Neuronal stem cell (in vitro differentiated cells): ENCODE measurements at regions not wholly inside any gene's neighbourhood (a gene's known extent, or its start where the extent isn't known, plus 50 kb on each side); places are given as distances from the start of the nearest gene placed in this dataset.

Source experiments
- DNase-seq: peaks from one replicate; pipeline ENCODE4 v3.0.0-alpha.2; 2013; ENCODE audit warnings: low spot score
- H2AFZ ChIP-seq: one replicate; pipeline ENCODE4 v1.6.1; 2013; ENCODE audit warnings: mild to moderate bottlenecking, low read length, inconsistent platforms
- H2AK5ac ChIP-seq: 2 replicates; pipeline ENCODE4 v1.6.1; 2013; ENCODE audit warnings: low read depth, mild to moderate bottlenecking, inconsistent platforms, low read length, moderate library complexity, mixed read lengths
- H2BK120ac ChIP-seq: 2 replicates; pipeline ENCODE4 v1.6.1; 2013; ENCODE audit warnings: low read depth, mild to moderate bottlenecking, inconsistent platforms, low read length, moderate library complexity, mixed read lengths
- H2BK12ac ChIP-seq: one replicate; pipeline ENCODE4 v1.6.1; 2013; ENCODE audit warnings: low read length, inconsistent platforms
- H2BK15ac ChIP-seq: 2 replicates; pipeline ENCODE4 v1.6.1; 2013; ENCODE audit warnings: mild to moderate bottlenecking, low read length, inconsistent platforms, mixed read lengths
- H2BK5ac ChIP-seq: one replicate; pipeline ENCODE4 v1.6.1; 2013; ENCODE audit warnings: inconsistent platforms, mild to moderate bottlenecking, low read length, moderate library complexity
- H3K14ac ChIP-seq: one replicate; pipeline ENCODE4 v1.6.1; 2013; ENCODE audit warnings: low read length, inconsistent platforms
- H3K18ac ChIP-seq: 2 replicates; pipeline ENCODE4 v1.6.1; 2013; ENCODE audit warnings: low read length, inconsistent platforms
- H3K23ac ChIP-seq: 2 replicates; pipeline ENCODE4 v1.6.1; 2013; ENCODE audit warnings: low read depth, mild to moderate bottlenecking, mixed read lengths, low read length, inconsistent platforms; ENCODE audit not compliant: poor library complexity
- H3K27ac ChIP-seq: replicated peaks from 3 replicates; pipeline ENCODE4 v1.5.1; 2013; ENCODE audit warnings: low read length, inconsistent platforms
- H3K27me3 ChIP-seq, 3 experiments: 2 replicates each; pipeline ENCODE4 v1.6.1; 2013; ENCODE audit warnings: low read length in 3 of 3, mild to moderate bottlenecking in 2 of 3, inconsistent platforms in 1 of 3, low read depth in 1 of 3, mixed read lengths in 1 of 3, moderate library complexity in 1 of 3; ENCODE audit not compliant: control insufficient read depth in 3 of 3, insufficient read depth in 3 of 3
- H3K36me3 ChIP-seq, 2 donors: replicated peaks in 1 of 2; 2 replicates each; pipeline ENCODE4 v1.6.1; 2013; ENCODE audit warnings: low read length in 2 of 2; ENCODE audit not compliant: control insufficient read depth in 2 of 2, insufficient read depth in 2 of 2
- H3K4ac ChIP-seq: 2 replicates; pipeline ENCODE4 v1.6.1; 2013; ENCODE audit warnings: inconsistent platforms, mild to moderate bottlenecking, low read length, moderate library complexity
- H3K4me1 ChIP-seq, 2 donors: 1 replicate in 1 of 2; 2 replicates in 1 of 2; pipeline ENCODE4 v1.6.1; 2013; ENCODE audit warnings: low read length in 2 of 2, low read depth in 1 of 2; ENCODE audit not compliant: control insufficient read depth in 2 of 2, insufficient read depth in 1 of 2
- H3K4me2 ChIP-seq: one replicate; pipeline ENCODE4 v1.6.1; 2013; ENCODE audit warnings: mild to moderate bottlenecking, low read length, inconsistent platforms; ENCODE audit not compliant: insufficient read depth, poor library complexity, severe bottlenecking
- H3K4me3 ChIP-seq, 2 donors: 2 replicates each; pipeline ENCODE4 v1.5.1; 2013; ENCODE audit warnings: low read length in 2 of 2, mild to moderate bottlenecking in 2 of 2, inconsistent platforms in 1 of 2, moderate library complexity in 1 of 2
- H3K79me1 ChIP-seq: one replicate; pipeline ENCODE4 v1.6.1; 2013; ENCODE audit warnings: low read depth, mild to moderate bottlenecking, inconsistent platforms, low read length, moderate library complexity
- H3K9ac ChIP-seq: one replicate; pipeline ENCODE4 v1.6.1; 2013; ENCODE audit warnings: mild to moderate bottlenecking, low read depth, low read length, inconsistent platforms; ENCODE audit not compliant: poor library complexity
- H3K9me3 ChIP-seq, 2 donors: replicated peaks in 1 of 2; 2 replicates each; pipeline versions ENCODE3 to v1.6.1; 2013; ENCODE audit warnings: low read length in 2 of 2, mild to moderate bottlenecking in 2 of 2, inconsistent platforms in 1 of 2, low read depth in 1 of 2, mixed read lengths in 1 of 2, moderate library complexity in 1 of 2; ENCODE audit not compliant: control insufficient read depth in 2 of 2, insufficient read depth in 1 of 2
- H4K8ac ChIP-seq: one replicate; pipeline ENCODE4 v1.6.1; 2013; ENCODE audit warnings: low read depth, mild to moderate bottlenecking, inconsistent platforms, low read length, moderate library complexity
- H4K91ac ChIP-seq: one replicate; pipeline ENCODE4 v1.6.1; 2013; ENCODE audit warnings: low read length, low read depth, mild to moderate bottlenecking, inconsistent platforms; ENCODE audit not compliant: poor library complexity
- WGBS, 2 donors: extraction: QIAGEN DNeasy Blood & Tissue Kit; methylation state at CpG; one replicate each; pipeline ENCODE4 v1.1.7; 2013; ENCODE audit warnings: missing lambda C conversion rate in 2 of 2, mixed read lengths in 1 of 2; ENCODE audit not compliant: insufficient read length in 2 of 2, insufficient replicate concordance in 1 of 2; ENCODE audit errors: extremely low coverage in 2 of 2; 5-methylcytosine and 5-hydroxymethylcytosine counted together

DNA sequence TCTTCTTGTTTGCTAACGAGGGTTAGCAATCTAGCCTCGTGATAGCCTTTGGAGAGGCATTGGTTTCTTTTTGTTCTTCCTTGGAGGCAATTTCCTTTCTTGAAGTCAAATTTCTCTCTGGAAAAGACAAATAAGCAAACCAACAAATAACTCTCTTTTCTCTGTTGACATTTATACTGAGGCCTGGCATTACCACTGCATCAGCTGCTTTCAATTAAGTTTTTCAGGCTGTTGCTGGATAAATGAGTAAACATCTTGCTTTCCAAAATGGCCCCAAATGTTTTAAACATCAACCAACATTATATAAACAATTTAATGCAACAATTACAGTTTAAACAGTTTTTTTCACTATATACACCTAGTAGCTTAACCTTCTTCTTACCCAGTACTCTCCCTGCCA, 264.4 kb downstream of the HTR1A start:
- Histone ChIP-seq H3K4me1 (no peaks in the 10 kb centered on the region), H2BK15ac (no peak overlapping the region), H2BK5ac (no peak overlapping the region), H2BK12ac (no peak overlapping the region), H4K8ac (no peak overlapping the region), H3K27me3 (no peaks in the 10 kb centered on the region), H3K9me3 (no peaks in the 10 kb centered on the region), H3K4me2 (no peak overlapping the region), H3K4me3 (no peak overlapping the region), H2BK120ac (no peak overlapping the region), H2AFZ (no peak overlapping the region), H3K4ac (no peak overlapping the region), H3K14ac (no peak overlapping the region), H3K79me1 (no peaks in the 10 kb centered on the region), H3K9ac (no peak overlapping the region), H3K23ac (no peak overlapping the region), H2AK5ac (no peak overlapping the region), H3K18ac (no peak overlapping the region), H4K91ac (no peak overlapping the region), H3K36me3 (no peaks in the 10 kb centered on the region), H3K27ac (no peak overlapping the region)
- DNase-seq: no peak
- no CpG with 5 or more reads among the region's 2 CpGs for WGBS, 2 donors

DNA sequence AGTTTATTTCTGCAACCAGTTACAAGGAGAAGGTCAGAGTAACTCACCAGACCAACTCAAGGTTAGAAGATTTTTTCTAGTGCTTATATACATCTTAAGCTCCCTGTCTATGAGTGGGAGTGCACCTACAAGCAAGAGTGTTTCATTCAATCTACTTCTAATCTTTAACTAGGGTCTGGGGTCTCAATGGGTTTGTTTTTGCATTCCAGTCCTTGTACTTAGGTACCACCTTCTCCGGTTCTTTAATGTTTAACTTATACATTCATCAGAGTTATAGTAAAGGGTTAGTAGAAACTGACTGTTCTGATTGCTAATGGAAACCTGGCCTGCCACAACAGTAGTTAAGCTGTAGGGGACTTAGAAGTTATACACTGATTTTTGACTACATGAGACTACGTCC, 271.7 kb downstream of the HTR1A start:
- Histone ChIP-seq H3K4ac (no peak overlapping the region), H3K36me3 (no peaks in the 10 kb centered on the region), H2BK15ac (no peak overlapping the region), H3K27me3 (no peaks in the 10 kb centered on the region), H3K27ac (no peak overlapping the region), H4K8ac (no peak overlapping the region), H3K4me3 (no peak overlapping the region), H2BK5ac (no peak overlapping the region), H3K14ac (no peak overlapping the region), H3K4me2 (no peak overlapping the region), H3K23ac (no peak overlapping the region), H3K9ac (no peak overlapping the region), H4K91ac (no peak overlapping the region), H3K79me1 (no peaks in the 10 kb centered on the region), H3K9me3 (no peaks in the 10 kb centered on the region), H3K18ac (no peak overlapping the region), H2AK5ac (no peak overlapping the region), H2AFZ (no peak overlapping the region), H3K4me1 (peaks cover 0 to 2% of the 10 kb centered on the region in 2 donors), H2BK120ac (no peak overlapping the region), H2BK12ac (no peak overlapping the region)
- no peak for DNase-seq
- WGBS, 2 donors: no CpG with 5 or more reads among the region's 2 CpGs

DNA sequence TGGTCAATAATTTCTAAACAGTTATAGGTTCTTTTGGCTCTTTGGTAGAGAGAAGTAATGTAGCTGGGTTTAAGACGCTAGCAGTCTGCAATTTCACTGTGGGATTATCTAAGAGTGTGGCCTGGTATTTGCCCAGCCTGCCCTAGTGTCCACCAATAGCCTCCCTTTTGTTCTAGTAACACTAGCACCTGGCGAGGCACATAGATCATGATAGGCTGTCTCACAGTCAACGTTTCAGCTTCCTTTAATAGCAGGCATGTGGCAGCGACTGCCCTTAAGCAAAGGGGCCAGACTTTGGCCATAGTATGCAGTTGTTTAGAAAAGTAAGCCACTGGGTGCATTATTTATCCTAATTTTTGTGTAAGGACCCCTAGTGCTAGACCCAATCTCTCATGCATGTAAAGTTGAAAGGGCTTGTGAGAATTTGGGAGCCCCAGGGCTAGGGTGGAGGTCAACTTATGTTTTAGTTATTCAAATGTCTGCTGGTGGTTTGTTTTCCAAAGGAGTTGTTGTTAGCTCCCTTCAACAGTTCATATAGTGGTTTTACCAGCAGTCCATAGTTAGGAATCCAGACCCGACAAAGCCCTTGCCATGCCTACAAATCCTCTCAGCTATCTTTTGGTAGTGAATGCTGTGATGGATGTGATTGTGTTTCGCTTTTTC, 274.3 kb downstream of the HTR1A start:
- H2BK15ac ChIP-seq: no peak overlapping the region
- H2BK120ac ChIP-seq: no peak overlapping the region
- no peak overlapping the region for H2BK5ac ChIP-seq
- no peaks in the 10 kb centered on the region for H3K27me3 ChIP-seq
- H3K4me2 ChIP-seq: no peak overlapping the region
- H4K91ac ChIP-seq: no peak overlapping the region
- no peak overlapping the region for H3K18ac ChIP-seq
- H2AK5ac ChIP-seq: no peak overlapping the region
- H3K4ac ChIP-seq: no peak overlapping the region
- H3K79me1 ChIP-seq: no peaks in the 10 kb centered on the region
- H3K9ac ChIP-seq: no peak overlapping the region
- no CpG with 5 or more reads among the region's 6 CpGs for WGBS, 2 donors
- H4K8ac ChIP-seq: no peak overlapping the region
- H3K9me3 ChIP-seq: no peaks in the 10 kb centered on the region
- H3K4me1 ChIP-seq: peaks cover 0 to 2% of the 10 kb centered on the region in 2 donors
- no peaks in the 10 kb centered on the region for H3K36me3 ChIP-seq
- H2AFZ ChIP-seq: no peak overlapping the region
- H3K23ac ChIP-seq: no peak overlapping the region
- no peak for DNase-seq
- no peak overlapping the region for H3K27ac ChIP-seq
- no peak overlapping the region for H3K4me3 ChIP-seq
- H3K14ac ChIP-seq: no peak overlapping the region
- no peak overlapping the region for H2BK12ac ChIP-seq

GRCh38 chr5:63686938-63687337, 275.3 kb downstream of the HTR1A start:
- no peak overlapping the region for H2AFZ ChIP-seq
- DNase-seq: no peak
- peaks cover 0 to 2% of the 10 kb centered on the region in 2 donors for H3K4me1 ChIP-seq
- H3K27ac ChIP-seq: no peak overlapping the region
- H2BK15ac ChIP-seq: no peak overlapping the region
- H3K4ac ChIP-seq: no peak overlapping the region
- no peak overlapping the region for H2BK120ac ChIP-seq
- no peak overlapping the region for H4K91ac ChIP-seq
- no peak overlapping the region for H3K4me3 ChIP-seq
- no CpG with 5 or more reads among the region's 5 CpGs for WGBS, 2 donors
- no peak overlapping the region for H2BK12ac ChIP-seq
- H3K9ac ChIP-seq: no peak overlapping the region
- no peak overlapping the region for H3K4me2 ChIP-seq
- no peak overlapping the region for H3K23ac ChIP-seq
- no peak overlapping the region for H2AK5ac ChIP-seq
- no peaks in the 10 kb centered on the region for H3K9me3 ChIP-seq
- H3K14ac ChIP-seq: no peak overlapping the region
- H3K18ac ChIP-seq: no peak overlapping the region
- H4K8ac ChIP-seq: no peak overlapping the region
- H3K79me1 ChIP-seq: no peaks in the 10 kb centered on the region
- H2BK5ac ChIP-seq: no peak overlapping the region
- no peaks in the 10 kb centered on the region for H3K36me3 ChIP-seq
- H3K27me3 ChIP-seq: no peaks in the 10 kb centered on the region
